ENCODE measurements at regions not wholly inside any gene's neighbourhood (a gene's known extent, or its start where the extent isn't known, plus 50 kb on each side); places are given as distances from the start of the nearest gene placed in this dataset.

DNA sequence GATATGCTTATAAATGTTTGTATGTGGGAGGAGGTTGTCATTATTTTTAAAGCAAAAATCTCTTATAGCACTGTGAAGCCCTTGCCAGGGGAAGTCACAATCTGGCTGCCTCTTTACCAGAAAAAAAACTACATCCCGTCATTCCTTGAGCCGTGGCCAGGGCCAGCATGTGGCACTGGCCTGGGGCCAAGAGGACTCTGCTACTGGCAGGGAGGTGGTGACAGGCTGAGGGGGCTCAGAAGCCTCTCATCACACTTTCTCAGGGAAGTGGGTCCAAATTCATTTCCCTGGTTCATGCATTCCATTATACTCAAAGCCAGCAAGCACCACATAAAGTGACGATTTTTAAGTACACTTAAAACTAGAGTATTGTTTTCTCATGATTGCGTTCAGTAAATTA lies 457.3 kb downstream of the ZNF608 start:
- peak; percentile 60 to 76 (median 67) for DNase-seq
- Histone ChIP-seq H3K27ac (no peak overlapping the region), H3K4me3 (no peak overlapping the region)

DNA sequence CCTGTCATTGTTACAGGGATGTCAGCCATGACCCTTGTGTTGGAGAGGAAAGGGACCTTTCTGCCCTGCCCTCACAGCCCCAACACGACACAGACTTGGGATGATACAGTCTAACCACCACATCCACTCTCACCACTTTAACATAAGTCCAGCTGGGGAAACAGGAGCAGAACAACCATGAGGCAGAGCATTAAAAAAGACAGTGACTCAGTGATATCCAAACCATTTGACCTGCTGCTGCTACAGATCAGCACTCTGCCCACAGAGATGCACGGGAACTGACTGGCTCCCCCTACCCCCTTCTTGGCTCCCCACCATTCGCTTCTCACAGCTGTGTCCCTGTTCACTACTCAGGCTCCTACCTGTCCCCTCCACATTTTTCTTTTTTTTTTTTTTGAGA lies 458.6 kb downstream of the ZNF608 start:
- ATAC-seq (peak in 1 of 4 donors; percentile 33), DNase-seq (no peak)
- peaks cover 0 to 18% (median 10%) of the 10 kb centered on the region in 12 donors for H3K4me1 ChIP-seq
- H3K9me3 ChIP-seq = no peaks in the 10 kb centered on the region
- WGBS, 4 donors = 90 to 96% (median 93%) methylated on average over 3 of the region's 3 CpGs
- H3K27me3 ChIP-seq = no peaks in the 10 kb centered on the region
- intact Hi-C loops (cut with DNase I) = no loop called here
- no peak overlapping the region for H3K27ac ChIP-seq
- no peaks in the 10 kb centered on the region for H3K36me3 ChIP-seq
- no peak for TF ChIP-seq POLR2A (IDR thresholded peaks at IDR 0.05)
- TF ChIP-seq, protein P1, sequence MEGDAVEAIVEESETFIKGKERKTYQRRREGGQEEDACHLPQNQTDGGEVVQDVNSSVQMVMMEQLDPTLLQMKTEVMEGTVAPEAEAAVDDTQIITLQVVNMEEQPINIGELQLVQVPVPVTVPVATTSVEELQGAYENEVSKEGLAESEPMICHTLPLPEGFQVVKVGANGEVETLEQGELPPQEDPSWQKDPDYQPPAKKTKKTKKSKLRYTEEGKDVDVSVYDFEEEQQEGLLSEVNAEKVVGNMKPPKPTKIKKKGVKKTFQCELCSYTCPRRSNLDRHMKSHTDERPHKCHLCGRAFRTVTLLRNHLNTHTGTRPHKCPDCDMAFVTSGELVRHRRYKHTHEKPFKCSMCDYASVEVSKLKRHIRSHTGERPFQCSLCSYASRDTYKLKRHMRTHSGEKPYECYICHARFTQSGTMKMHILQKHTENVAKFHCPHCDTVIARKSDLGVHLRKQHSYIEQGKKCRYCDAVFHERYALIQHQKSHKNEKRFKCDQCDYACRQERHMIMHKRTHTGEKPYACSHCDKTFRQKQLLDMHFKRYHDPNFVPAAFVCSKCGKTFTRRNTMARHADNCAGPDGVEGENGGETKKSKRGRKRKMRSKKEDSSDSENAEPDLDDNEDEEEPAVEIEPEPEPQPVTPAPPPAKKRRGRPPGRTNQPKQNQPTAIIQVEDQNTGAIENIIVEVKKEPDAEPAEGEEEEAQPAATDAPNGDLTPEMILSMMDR (IDR thresholded peaks at IDR 0.05) = no peak
- H3K4me3 ChIP-seq = no peak overlapping the region

More for the DNA sequence above, 457.3 kb downstream of the ZNF608 start:
- TF ChIP-seq, protein P1 (IDR thresholded peaks at IDR 0.05) = no peak
- TF ChIP-seq POLR2A (IDR thresholded peaks at IDR 0.05) = no peak
- peaks cover 0 to 18% (median 10%) of the 10 kb centered on the region in 12 donors for H3K4me1 ChIP-seq
- ATAC-seq = peak; percentile 54 to 87 (median 72)
- intact Hi-C loops (cut with DNase I) = no loop called here
- WGBS, 4 donors = 17 to 25% (median 21%) methylated on average over 4 of the region's 4 CpGs
- H3K36me3 ChIP-seq = no peaks in the 10 kb centered on the region
- no peaks in the 10 kb centered on the region for H3K9me3 ChIP-seq
- no peaks in the 10 kb centered on the region for H3K27me3 ChIP-seq

DNA sequence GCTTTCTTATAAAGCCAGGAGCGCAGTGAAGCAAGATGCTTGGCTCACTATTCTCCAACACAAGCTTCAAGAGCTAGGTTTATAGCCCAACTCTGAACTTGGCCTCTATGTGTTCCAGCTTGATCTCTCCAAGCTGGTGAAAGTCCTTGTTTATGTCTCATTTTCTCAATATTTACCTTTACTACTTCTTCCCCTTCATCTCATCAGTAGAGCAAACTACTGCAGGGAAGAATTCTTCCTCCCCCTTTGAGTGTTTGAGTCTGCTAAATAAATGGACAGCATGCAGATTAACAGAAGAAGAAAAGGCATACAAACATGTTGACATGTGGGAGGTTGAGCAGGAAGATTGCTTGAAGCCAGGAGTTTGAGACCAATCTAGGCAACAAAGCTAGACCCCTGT lies 460.7 kb downstream of the ZNF608 start:
- Histone ChIP-seq H3K27ac (no peak overlapping the region), H3K36me3 (no peaks in the 10 kb centered on the region), H3K9me3 (no peaks in the 10 kb centered on the region), H3K4me1 (peaks cover 0 to 18% (median 10%) of the 10 kb centered on the region in 12 donors), H3K27me3 (no peaks in the 10 kb centered on the region), H3K4me3 (no peak overlapping the region)
- ATAC-seq (no peak), DNase-seq (no peak)
- intact Hi-C loops (cut with DNase I) = no loop called here
- 68 to 91% (median 81%) methylated on average over 1 of the region's 1 CpG for WGBS, 4 donors
- TF ChIP-seq POLR2A (IDR thresholded peaks at IDR 0.05) = no peak
- TF ChIP-seq, protein P1 (IDR thresholded peaks at IDR 0.05) = no peak

DNA sequence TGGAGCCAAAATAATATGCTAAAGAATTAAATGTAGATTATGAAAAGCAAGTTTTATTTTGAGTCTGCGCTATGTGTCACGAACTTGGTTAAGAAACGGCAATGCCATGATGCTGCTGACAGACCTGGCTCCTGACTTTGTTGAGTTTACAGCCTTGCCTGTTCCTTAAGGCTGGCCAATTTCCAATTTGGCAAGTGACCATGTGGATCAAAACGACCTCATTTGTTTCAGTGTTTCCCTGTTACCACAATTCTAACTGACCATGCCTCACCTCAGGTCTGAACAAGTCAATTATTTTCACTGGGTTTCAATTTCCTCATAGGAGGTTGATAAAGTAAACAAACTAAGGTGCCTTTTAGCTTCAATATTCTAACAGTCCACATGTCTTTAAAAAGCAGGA lies 461.4 kb downstream of the ZNF608 start:
- Histone ChIP-seq H3K27ac (no peak overlapping the region), H3K9me3 (no peaks in the 10 kb centered on the region), H3K27me3 (no peaks in the 10 kb centered on the region), H3K4me3 (no peak overlapping the region), H3K4me1 (peaks cover 0 to 18% (median 10%) of the 10 kb centered on the region in 12 donors), H3K36me3 (no peaks in the 10 kb centered on the region)
- WGBS, 4 donors = 64 to 77% (median 68%) methylated on average over 4 of the region's 4 CpGs
- DNase-seq (no peak), ATAC-seq (no peak)
- no peak for TF ChIP-seq POLR2A (IDR thresholded peaks at IDR 0.05)
- TF ChIP-seq, protein P1 (IDR thresholded peaks at IDR 0.05) = no peak
- intact Hi-C loops (cut with DNase I) = no loop called here
